T-helper 2 cell treated with Interferon-gamma antibody and Interleukin-4, amounts not matched to agents 5 μg/mL and 100 μg/mL, for 36 hours (primary cell): ENCODE measurements at regions not wholly inside any gene's neighbourhood (a gene's known extent, or its start where the extent isn't known, plus 50 kb on each side); places are given as distances from the start of the nearest gene placed in this dataset.
"Not testable (repeated sequence)": the region's sequence is repeated elsewhere in the genome, so short reads cannot be mapped to it uniquely, and the experiment has no call there.

Experiments
- DNase-seq: peaks from one replicate; pipeline ENCODE4 v3.0.0; 2021; ENCODE audit warnings: low spot score
- H3K27ac Mint-ChIP-seq: one replicate; pipeline ENCODE4 v1.8.0; 2021; ENCODE audit warnings: mild to moderate bottlenecking, mixed read lengths
- H3K27me3 Mint-ChIP-seq: one replicate; pipeline ENCODE4 v1.8.0; 2021; ENCODE audit warnings: low read depth, mixed read lengths
- H3K36me3 Mint-ChIP-seq: one replicate; pipeline ENCODE4 v1.8.0; 2021; ENCODE audit warnings: low read depth, mixed read lengths
- H3K4me1 Mint-ChIP-seq: one replicate; pipeline ENCODE4 v1.8.0; 2021; ENCODE audit warnings: low read depth, mixed read lengths
- H3K4me3 Mint-ChIP-seq: one replicate; pipeline ENCODE4 v1.8.0; 2022; ENCODE audit warnings: mild to moderate bottlenecking, moderate library complexity, mixed read lengths
- H3K9me3 Mint-ChIP-seq: one replicate; pipeline ENCODE4 v1.8.0; 2021; ENCODE audit warnings: mixed read lengths

DNA sequence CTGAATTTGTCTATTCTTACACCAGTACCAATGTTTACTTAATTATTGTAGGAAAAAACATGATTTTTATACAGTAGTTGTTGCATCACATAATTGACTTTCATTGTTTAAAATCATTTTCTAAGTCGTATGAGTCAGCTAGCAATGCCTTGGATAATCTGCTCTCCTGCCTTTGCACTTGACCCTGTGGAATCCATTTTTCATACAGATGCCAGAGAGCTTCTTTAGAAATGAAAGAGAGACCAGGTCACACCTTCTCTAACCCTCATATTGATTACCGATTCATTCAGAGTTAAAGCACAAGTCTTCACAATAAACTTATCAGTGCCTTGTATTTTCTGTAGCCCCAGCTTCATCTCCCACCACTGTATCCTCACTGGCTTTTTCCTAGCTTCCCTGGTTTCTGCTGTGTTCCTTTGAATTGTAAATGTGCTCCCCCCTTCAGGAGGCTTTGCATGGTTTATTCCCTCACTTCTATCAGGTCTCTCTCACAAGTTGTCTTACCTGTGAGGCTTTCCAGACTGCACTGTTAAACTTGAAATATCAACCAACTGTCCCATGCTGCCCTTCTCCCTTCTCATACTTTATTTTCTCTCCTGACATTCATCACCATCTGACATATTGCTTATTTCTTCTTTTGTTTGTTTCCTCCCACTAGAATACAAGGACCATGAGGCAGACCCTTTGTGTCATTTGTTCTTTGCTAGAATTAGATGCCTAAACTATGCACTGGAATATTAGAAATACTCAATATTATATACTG, 662.0 kb upstream of the GBE1 start:
- Mint-ChIP-seq H3K27ac (no peak overlapping the region), H3K4me3 (no peak overlapping the region), H3K36me3 (no peaks in the 10 kb centered on the region), H3K27me3 (no peaks in the 10 kb centered on the region), H3K9me3 (peaks cover 11% of the 10 kb centered on the region), H3K4me1 (no peaks in the 10 kb centered on the region)
- no peak for DNase-seq

DNA sequence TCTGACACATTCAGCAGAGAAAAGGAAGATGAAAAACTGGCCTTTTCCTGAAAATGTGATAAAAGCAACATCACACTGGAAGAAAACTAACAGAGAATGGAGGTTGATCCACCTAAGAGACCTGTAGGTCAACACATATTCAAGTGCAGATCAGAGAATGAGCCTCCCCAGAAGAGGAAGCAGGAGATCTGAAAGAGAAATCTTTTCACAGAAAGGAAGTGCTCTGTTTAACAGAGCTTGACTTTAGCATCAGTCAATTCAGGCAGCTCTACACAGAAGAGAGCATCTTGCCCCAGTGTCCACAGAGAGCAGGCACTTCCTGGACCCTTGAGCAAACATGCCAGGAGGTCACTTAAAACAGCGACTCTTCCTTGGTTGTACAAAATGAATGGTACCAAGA, 655.4 kb upstream of the GBE1 start:
- H3K9me3 Mint-ChIP-seq = peaks cover 11% of the 10 kb centered on the region
- DNase-seq = no peak
- H3K4me1 Mint-ChIP-seq = no peaks in the 10 kb centered on the region
- H3K27ac Mint-ChIP-seq = no peak overlapping the region
- no peak overlapping the region for H3K4me3 Mint-ChIP-seq
- H3K36me3 Mint-ChIP-seq = no peaks in the 10 kb centered on the region
- H3K27me3 Mint-ChIP-seq = no peaks in the 10 kb centered on the region

DNA sequence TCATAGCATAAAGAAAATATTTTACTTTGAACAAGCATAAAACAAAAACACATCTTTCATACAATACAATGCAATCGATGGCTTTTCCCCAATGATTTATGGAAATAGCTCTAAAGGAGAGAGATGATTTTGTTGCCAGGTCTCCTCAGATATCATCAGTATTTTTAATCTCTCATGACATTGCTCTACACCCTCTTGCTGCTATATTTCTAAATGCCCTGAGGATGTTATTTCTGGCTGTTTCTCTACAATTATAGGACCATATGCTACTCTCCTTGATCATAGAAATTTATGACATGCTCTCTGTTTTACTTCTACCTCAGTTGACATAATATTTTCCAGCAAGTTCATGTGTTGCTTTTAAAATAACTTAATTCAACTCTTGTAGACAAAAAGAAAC, 654.9 kb upstream of the GBE1 start:
- DNase-seq = no peak
- Mint-ChIP-seq H3K4me1 (no peaks in the 10 kb centered on the region), H3K4me3 (no peak overlapping the region), H3K27me3 (no peaks in the 10 kb centered on the region), H3K9me3 (peaks cover 11% of the 10 kb centered on the region), H3K27ac (no peak overlapping the region), H3K36me3 (no peaks in the 10 kb centered on the region)

DNA sequence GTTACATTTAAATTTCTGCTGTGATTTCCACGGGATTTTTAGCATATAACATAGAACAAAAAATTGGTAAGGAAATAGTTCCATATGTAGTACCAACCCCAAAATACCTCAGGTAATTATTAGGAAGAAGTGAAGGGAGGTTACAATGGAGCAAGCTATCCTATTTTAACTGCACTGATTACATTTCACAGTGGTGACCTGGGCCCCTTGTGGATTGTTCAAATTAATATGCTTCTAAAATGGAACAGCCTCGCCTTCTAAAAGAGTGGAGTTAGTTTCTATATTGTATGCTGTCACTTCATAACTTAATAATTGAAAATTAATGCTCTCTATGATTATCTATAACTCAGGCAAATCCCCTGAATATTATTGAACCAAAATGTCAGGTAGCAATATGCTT, 651.7 kb upstream of the GBE1 start:
- H3K9me3 Mint-ChIP-seq = peaks cover 7% of the 10 kb centered on the region
- no peak for DNase-seq
- H3K4me3 Mint-ChIP-seq = no peak overlapping the region
- H3K27me3 Mint-ChIP-seq = no peaks in the 10 kb centered on the region
- no peaks in the 10 kb centered on the region for H3K36me3 Mint-ChIP-seq
- no peak overlapping the region for H3K27ac Mint-ChIP-seq
- no peaks in the 10 kb centered on the region for H3K4me1 Mint-ChIP-seq

DNA sequence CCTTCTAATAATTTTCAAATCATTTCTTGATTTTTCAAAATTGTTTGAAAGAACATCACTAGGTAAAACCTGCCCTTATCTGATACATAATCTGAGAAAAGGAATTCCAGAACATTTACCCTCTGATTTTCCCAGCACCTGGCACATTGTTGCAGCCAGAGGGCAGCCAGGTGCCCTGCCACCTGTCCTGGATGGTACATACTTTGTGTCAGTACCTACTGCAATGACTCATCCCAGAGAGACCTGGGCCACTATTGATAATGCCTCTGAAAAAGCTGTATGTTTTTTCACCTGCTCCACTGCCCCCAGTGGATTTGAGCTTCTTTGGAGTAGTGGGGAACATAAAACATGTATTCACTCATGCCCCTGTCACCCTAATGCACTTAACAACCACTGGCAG, 648.9 kb upstream of the GBE1 start:
- Mint-ChIP-seq H3K4me3 (no peak overlapping the region), H3K36me3 (no peaks in the 10 kb centered on the region), H3K4me1 (no peaks in the 10 kb centered on the region), H3K27ac (no peak overlapping the region), H3K27me3 (no peaks in the 10 kb centered on the region), H3K9me3 (no peaks in the 10 kb centered on the region)
- no peak for DNase-seq

DNA sequence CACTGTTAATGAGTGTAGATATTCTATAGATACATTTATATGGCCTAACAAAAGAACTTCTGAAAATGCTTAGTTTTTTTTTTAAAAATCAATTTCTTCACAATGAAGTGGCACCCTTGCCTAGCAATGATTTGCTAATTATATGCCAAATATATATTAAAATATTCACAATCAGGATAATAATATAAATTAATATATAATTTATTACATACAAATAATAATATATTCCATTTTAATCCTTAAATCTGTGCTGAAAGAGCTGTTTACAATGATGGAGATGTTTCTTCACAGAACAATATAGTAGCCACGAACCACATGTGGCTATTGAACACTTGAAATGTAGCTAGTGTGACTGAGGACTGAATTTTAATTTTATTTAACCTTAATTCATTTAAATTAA, 648.4 kb upstream of the GBE1 start:
- Mint-ChIP-seq H3K27me3 (no peaks in the 10 kb centered on the region), H3K36me3 (no peaks in the 10 kb centered on the region), H3K4me1 (no peaks in the 10 kb centered on the region), H3K4me3 (no peak overlapping the region), H3K27ac (no peak overlapping the region), H3K9me3 (no peaks in the 10 kb centered on the region)
- DNase-seq = no peak

DNA sequence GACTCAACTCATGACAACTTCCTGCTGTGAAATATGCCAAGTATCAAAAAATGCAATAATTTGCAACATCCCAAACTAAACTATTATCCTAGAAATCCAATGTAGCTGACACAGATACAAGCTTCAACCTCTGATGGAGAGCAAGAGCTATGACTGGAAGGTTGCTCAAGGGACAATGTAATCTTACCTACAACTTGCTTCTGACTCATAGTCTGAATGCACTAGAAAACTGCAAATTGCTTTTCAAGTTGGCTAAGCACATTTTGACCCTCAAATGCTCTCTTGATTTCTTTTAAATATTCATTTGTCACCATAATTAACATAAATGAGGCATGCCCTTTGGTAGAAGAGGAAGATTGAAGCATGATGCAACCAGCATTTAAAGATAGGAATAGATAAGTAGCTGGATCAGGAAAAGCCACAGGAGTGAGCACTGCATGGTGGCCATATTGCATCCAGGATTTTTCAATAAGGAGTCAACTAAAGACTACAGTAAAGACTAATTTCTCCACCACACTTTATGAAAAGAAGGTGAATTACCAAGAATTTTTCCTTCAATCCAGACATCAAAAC, 630.8 kb upstream of the GBE1 start:
- H3K27ac Mint-ChIP-seq = no peak overlapping the region
- H3K4me1 Mint-ChIP-seq = no peaks in the 10 kb centered on the region
- H3K9me3 Mint-ChIP-seq = peaks cover 36% of the 10 kb centered on the region
- no peak overlapping the region for H3K4me3 Mint-ChIP-seq
- DNase-seq = no peak
- H3K27me3 Mint-ChIP-seq = no peaks in the 10 kb centered on the region
- H3K36me3 Mint-ChIP-seq = no peaks in the 10 kb centered on the region

DNA sequence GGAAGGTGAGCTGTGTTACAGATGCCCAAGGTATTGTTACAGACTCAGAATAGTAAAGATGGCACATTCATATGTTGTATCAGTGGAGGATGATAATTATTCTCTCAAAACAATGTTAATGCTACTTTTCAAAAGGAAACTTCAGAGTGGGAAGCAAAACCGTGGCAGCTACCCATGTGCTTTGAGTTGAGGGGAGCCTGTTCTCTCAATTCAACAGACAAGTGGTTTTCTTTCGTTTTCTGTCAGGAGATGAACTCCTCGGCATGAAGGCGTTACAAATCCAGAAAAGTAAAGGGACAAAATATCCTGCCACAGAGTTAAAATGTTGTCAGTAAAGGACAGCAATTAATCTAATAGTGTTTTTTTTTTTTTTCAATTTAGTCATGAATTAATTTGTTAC, 629.4 kb upstream of the GBE1 start:
- H3K4me3 Mint-ChIP-seq = no peak overlapping the region
- H3K27ac Mint-ChIP-seq = no peak overlapping the region
- no peaks in the 10 kb centered on the region for H3K36me3 Mint-ChIP-seq
- H3K27me3 Mint-ChIP-seq = no peaks in the 10 kb centered on the region
- peaks cover 32% of the 10 kb centered on the region for H3K9me3 Mint-ChIP-seq
- no peak for DNase-seq
- no peaks in the 10 kb centered on the region for H3K4me1 Mint-ChIP-seq

DNA sequence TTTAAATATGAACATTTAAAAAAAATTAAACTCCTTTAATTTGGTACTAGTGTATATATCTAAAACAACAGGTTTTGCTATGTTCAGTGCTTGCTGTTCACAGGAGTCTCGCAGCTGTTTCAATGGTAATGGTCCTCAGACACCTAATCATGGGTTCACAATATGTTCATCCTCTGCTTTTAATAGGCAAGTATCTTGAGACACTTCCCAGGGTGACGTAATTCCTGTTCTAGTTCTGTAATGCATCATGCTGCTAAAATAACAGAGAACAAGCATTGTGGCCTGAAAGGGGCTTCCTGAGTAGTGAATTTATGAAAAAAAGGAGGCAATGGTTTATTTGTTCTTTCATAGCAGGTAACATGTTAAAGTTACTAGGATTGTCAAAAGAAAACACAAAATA, 625.2 kb upstream of the GBE1 start:
- H3K9me3 Mint-ChIP-seq = peaks cover 15% of the 10 kb centered on the region
- no peak overlapping the region for H3K4me3 Mint-ChIP-seq
- no peaks in the 10 kb centered on the region for H3K36me3 Mint-ChIP-seq
- H3K27ac Mint-ChIP-seq = no peak overlapping the region
- no peak for DNase-seq
- no peaks in the 10 kb centered on the region for H3K27me3 Mint-ChIP-seq
- no peaks in the 10 kb centered on the region for H3K4me1 Mint-ChIP-seq

DNA sequence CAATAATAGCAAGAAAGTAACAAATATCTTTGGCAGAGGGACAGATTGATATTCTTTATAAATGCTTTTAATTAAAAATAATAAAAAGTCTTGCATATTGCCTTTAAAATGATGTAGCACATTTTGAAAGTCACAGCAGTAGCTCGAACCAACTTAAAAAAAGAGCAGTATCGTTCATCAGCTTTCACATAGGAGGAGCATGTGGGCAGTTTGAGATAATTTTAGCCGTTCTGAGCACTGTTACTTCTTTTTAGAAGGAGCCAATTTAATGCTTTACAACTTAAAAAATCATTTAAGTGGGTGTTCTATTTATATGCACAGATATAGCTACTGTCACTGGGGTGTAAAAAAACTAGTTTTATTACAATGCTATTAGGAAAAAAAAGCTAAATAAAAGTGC, 622.7 kb upstream of the GBE1 start:
- Mint-ChIP-seq H3K27me3 (no peaks in the 10 kb centered on the region), H3K4me3 (no peak overlapping the region), H3K4me1 (no peaks in the 10 kb centered on the region), H3K27ac (no peak overlapping the region), H3K9me3 (peaks cover 6% of the 10 kb centered on the region), H3K36me3 (no peaks in the 10 kb centered on the region)
- no peak for DNase-seq

DNA sequence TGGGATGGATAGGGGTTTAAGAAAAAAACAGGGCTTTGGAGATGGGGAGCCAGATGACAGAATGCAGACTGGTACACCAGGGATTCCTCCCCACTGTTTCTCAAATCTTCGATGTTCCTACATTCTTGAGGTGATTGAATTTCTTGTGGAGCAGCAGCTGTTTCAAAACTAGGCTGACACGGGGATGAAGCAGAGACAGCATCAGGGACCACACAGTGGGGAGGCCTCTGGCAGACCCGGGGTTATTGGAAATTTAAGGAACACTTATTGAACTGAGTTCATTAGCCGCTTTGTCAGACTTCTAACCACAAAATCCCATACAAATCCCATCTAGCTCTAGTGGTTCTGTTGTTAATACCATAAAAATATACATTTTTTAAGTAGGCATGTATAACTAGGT, 621.4 kb upstream of the GBE1 start:
- H3K4me1 Mint-ChIP-seq = no peaks in the 10 kb centered on the region
- H3K27ac Mint-ChIP-seq = no peak overlapping the region
- no peaks in the 10 kb centered on the region for H3K36me3 Mint-ChIP-seq
- no peaks in the 10 kb centered on the region for H3K27me3 Mint-ChIP-seq
- no peak for DNase-seq
- H3K4me3 Mint-ChIP-seq = no peak overlapping the region
- peaks cover 13% of the 10 kb centered on the region for H3K9me3 Mint-ChIP-seq

DNA sequence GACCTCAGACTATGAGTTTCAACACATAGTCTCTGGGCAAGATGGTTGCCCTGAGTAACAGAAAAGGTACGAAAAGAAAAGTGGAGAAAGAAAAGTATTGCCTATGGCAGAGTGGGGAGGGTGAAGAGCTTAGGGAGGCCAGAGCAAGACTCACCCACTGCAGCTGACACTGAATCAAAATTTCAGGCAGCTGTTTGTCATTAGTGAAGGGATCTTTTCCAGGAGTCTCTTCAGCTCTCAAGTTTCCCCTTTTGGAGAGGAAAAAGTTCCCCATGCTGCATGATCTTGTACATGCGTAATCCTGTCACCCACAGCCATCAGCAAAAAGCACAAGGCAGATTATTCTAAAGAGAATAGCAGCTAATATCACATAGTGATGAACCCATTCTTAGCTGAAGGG, 616.9 kb upstream of the GBE1 start:
- Mint-ChIP-seq H3K27me3 (no peaks in the 10 kb centered on the region), H3K36me3 (no peaks in the 10 kb centered on the region), H3K27ac (no peak overlapping the region), H3K4me3 (no peak overlapping the region), H3K4me1 (no peaks in the 10 kb centered on the region), H3K9me3 (peaks cover 40% of the 10 kb centered on the region)
- no peak for DNase-seq

DNA sequence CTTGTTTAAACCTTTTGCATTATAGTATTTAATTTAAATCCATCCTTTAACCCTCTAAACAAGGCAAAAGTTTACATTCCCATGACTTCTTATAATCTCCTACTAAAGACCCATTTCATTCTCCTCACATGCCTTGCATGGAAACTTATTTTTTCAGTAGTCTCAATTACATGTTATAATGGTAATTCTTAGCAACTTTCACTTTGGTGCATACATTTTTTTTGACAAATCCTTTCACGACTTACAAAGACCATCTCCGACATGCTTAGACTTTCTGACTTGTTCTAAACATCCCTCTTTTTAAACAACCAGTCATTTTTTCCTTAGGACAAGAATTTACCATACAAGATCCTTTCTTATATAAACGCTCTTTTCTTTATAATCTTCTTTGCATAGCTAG, 615.4 kb upstream of the GBE1 start:
- no peak overlapping the region for H3K27ac Mint-ChIP-seq
- no peak for DNase-seq
- no peaks in the 10 kb centered on the region for H3K4me1 Mint-ChIP-seq
- peaks cover 39% of the 10 kb centered on the region for H3K9me3 Mint-ChIP-seq
- no peak overlapping the region for H3K4me3 Mint-ChIP-seq
- no peaks in the 10 kb centered on the region for H3K27me3 Mint-ChIP-seq
- H3K36me3 Mint-ChIP-seq = no peaks in the 10 kb centered on the region

DNA sequence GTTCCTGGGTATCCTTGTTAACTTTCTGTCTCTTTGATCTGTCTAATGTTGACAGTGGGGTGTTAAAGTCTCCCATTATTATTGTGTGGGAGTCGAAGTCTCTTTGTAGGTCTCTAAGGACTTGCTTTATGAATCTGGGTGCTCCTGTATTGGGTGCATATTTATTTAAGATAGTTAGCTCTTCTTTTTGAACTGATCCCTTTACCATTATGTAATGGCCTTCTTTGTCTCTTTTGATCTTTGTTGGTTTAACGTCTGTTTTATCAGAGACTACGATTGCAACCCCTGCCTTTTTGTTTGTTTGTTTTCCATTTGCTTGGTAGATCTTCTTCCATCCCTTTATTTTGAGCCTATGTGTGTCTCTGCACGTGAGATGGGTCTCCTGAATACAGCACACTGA, 612.4 kb upstream of the GBE1 start:
- not testable (repeated sequence) for H3K4me1 Mint-ChIP-seq, H3K36me3 Mint-ChIP-seq, H3K27me3 Mint-ChIP-seq, H3K27ac Mint-ChIP-seq, H3K4me3 Mint-ChIP-seq, DNase-seq
- peaks cover 34% of the 10 kb centered on the region for H3K9me3 Mint-ChIP-seq

DNA sequence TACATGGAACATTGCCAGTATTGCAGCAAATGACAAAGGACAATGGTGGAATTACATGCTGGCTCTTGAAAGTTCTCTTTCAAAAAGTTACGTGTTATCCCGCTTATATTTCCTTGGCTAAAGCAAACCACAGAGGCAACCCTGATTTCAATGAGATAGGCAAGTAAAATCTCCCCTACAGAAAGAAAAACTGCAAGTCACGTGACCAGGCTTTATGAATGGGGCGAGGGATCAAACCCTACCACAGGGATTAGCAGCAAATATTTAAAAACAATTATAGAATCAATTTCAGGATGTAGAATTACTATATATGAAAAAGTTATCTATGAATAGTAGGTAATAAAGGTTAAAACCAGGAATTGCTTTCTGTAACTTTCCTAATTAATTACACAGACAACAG, 603.4 kb upstream of the GBE1 start:
- Mint-ChIP-seq H3K4me1 (no peaks in the 10 kb centered on the region), H3K27me3 (no peaks in the 10 kb centered on the region), H3K36me3 (no peaks in the 10 kb centered on the region), H3K9me3 (peaks cover 27% of the 10 kb centered on the region), H3K4me3 (no peak overlapping the region), H3K27ac (no peak overlapping the region)
- no peak for DNase-seq
